ENCODE measurements at regions not wholly inside any gene's neighbourhood (a gene's known extent, or its start where the extent isn't known, plus 50 kb on each side); places are given as distances from the start of the nearest gene placed in this dataset.
"Not testable (repeated sequence)": the region's sequence is repeated elsewhere in the genome, so short reads cannot be mapped to it uniquely, and the experiment has no call there.

GRCh38 chr22:15772337-15772736 is 82.5 kb downstream of the POTEH start:
- not testable (repeated sequence) for DNase-seq

DNA sequence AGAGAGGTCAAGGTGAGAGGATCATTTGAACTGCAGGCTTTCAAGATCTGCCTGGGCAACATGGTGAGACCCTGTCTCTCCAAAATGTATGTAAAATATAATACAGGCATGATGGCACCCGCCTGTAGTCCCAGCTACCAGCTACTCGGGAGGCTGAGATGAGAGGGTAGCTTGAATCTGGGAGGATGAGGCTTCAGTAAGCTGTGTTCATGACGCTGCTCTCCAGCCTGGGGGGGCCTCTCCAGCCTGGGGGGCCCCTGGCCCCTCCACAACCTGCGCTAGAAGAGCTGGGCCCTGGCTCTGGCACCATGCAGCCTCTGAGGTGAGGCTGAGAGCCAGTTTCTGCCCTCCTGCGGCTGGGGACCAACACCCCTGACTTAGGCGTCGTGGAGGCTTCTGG is 85.3 kb downstream of the POTEH start:
- not testable (repeated sequence) for DNase-seq

- DNase-seq = not testable (repeated sequence)
Observed at GRCh38 chr22:15775670-15776669, 86.1 kb downstream of the POTEH start.

DNA sequence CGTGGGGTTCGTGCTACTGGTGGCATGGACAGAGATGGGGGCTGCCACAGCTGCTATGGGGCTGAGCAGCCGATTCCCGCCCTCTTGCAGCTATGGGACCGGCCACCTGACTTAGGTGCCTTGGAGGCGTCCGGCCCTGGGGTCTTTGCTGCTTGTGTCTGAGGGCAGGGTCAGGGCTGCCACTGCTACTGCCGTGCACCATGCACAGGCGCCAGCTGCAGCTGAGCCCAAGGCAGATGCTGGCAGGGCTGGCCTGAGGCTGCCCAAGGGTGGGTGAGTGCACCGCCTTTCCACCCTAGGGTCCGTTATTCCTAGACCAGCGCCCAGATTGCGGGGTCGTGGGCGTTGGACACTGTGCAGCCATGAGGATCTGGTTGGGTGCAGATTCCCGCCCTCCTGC is 86.9 kb downstream of the POTEH start:
- DNase-seq = not testable (repeated sequence)

- not testable (repeated sequence) for DNase-seq
Observed at GRCh38 chr22:15777150-15777549, 87.3 kb downstream of the POTEH start.

DNA sequence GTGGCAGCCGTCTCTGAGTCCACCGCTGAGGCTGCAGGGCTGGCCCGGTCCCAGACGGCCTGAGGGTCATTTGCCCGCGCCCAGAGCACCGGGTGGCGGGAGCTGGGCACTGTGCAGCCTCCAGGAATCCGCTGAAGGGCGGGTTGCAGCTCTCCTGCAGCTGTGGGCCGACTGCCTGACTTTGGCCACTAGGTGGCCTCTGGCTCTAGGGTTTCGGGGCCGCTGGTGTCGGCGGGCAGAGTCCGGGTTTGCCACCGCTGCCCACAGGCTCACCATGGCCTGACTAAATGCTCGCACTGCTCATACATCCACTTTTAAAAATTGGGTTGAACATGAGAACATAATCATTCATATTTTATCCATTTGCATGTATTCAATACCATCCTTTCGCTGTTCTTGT is 87.7 kb downstream of the POTEH start:
- DNase-seq = not testable (repeated sequence)

- DNase-seq = not testable (repeated sequence)
Observed at GRCh38 chr22:15778366-15778765, 88.5 kb downstream of the POTEH start.

DNA sequence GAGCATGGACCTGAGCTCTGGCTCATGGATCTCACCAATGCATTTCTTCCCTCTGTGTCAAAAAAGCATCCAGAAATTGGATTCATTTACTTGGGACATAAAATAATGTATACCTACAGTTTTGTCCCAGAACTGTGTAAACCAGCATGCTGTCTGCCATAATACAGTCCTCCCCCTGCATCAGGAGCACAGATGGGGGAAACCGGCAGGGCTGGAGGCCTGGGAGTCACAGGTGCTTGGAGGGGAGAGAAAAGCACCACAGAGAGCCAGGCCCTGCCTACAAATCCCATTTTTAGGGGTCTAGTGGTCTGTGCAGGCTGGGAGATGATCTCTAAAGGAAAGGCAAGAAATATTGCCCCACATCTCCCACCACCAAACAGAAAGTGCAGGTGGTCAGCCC is 91.8 kb downstream of the POTEH start:
- not testable (repeated sequence) for DNase-seq

DNA sequence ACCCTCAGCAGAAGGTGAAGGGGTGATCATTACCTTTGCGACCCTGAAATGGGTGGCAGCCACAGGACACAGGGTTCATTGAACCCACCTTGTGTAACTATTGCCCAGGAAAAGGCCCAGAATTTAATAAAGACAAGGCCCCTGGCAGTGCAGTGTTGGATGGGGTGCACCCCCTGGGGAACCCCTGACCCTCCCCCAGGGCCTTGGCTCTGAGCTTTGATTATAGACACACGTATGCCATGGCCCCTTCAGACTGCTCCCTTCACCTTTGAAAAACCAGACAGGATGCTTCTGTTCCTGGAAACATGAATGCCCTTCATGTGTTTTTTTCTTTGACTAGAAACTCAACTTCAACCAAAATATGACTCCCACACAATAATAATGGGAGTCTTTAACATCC is 93.1 kb downstream of the POTEH start:
- not testable (repeated sequence) for DNase-seq

- DNase-seq = not testable (repeated sequence)
Observed at GRCh38 chr22:15784383-15785085, 94.7 kb downstream of the POTEH start.

GRCh38 chr22:15786942-15787733 is 97.3 kb downstream of the POTEH start:
- DNase-seq = not testable (repeated sequence)

DNA sequence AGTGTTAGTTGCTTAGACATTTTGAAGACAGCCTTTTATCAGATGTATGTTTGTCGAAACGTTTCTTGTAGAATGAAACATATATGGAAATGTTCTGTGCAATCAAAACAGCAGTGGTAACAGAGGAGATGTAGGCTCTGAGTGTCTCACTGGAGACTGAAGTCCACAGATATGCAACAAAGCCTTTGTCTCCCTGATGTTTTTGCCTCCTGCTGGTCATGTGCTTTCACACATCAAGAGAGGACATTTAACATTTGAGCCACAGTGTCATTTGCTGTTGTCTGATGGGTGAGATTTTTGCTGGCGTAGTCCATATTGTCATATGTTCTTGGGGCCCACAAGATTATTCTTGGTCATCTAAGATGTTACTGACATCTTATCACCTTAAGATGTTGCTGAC is 101.7 kb downstream of the POTEH start:
- DNase-seq = not testable (repeated sequence)

DNA sequence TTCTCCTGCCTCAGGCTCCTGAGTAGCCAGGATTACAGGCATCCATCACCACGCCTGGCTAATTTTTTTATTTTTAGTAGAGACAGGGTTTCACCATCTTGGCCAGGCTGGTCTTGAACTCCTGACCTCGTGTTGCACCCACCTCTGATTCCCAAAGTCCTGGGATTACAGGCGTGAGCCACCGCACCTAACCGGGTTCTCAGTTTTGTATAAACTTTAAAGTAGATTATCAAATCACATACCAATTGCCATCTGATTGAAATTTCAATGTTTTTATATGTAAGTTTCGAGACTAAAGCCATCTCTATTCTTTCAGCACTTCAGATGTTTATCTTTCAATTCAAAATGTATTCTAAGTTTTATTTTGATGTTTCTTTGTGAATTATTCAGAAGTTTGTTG is 110.1 kb downstream of the POTEH start:
- DNase-seq = not testable (repeated sequence)

GRCh38 chr22:15811141-15811540 is 121.3 kb downstream of the POTEH start:
- DNase-seq = not testable (repeated sequence)

DNA sequence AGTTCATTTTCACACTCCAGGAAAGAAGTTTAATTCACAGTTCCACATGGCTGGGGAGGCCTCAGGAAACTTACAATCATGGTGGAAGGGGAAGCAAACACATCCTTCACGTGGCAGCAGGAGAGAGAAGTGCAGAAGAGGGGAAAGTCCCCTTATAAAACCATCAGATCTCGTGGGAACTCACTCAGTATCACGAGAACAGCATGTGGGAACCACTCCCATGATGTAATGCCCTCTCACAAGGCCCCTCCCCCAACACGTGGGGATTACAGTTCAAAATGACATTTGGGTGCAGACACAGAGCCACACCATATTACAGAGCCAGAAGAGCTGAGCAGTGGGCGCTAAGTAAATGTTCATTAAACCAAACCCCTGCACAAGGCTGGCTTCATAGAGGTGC is 126.0 kb downstream of the POTEH start:
- not testable (repeated sequence) for DNase-seq

DNA sequence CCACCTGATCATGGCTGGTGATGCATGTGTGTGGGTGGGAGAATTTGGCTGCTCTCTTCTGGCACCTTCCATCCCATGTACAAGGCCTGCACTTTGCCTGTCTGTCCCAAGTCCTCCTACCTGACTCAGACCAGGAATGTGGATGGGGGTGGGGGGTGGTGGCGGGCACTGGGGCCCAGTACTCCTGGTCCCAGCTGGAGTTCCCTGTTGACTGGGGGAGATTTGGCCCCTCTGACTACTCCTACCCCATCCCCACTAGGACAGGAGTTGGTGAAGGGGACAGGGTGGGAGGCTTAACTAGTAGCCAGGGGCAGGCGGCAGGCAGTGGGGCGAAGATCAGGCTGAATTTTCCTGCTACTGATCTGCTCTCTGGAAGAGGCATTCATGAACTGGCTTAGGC is 126.6 kb downstream of the POTEH start:
- DNase-seq = not testable (repeated sequence)

- not testable (repeated sequence) for DNase-seq
Observed at GRCh38 chr22:15817264-15817663, 127.4 kb downstream of the POTEH start.

- not testable (repeated sequence) for DNase-seq
Observed at GRCh38 chr22:15819886-15820285, 130.1 kb downstream of the POTEH start.

GRCh38 chr22:15821088-15821487 is 131.3 kb downstream of the POTEH start:
- not testable (repeated sequence) for DNase-seq

GRCh38 chr22:15822001-15822400 is 132.2 kb downstream of the POTEH start:
- not testable (repeated sequence) for DNase-seq

DNA sequence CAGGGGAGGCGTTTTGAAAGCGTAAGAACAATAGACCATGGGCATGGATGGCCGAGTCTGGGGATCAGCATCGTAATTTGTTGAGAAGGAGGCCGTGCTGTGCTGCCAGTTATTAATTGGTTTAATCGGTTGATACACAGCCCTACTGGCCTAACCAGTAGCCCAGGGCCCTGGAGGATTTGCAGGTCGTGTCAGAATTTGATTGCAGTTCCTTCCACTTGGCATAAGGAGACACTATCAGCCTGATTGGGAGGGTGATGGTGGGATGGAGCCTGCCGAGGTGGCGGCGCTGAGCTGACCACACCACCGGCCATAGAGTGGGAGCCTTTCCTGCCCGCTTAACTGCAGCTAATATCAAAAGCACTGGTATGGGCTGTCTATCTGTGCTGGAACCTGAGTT is 133.4 kb downstream of the POTEH start:
- DNase-seq = not testable (repeated sequence)

GRCh38 chr22:15832235-15832634 is 142.4 kb downstream of the POTEH start:
- not testable (repeated sequence) for DNase-seq

DNA sequence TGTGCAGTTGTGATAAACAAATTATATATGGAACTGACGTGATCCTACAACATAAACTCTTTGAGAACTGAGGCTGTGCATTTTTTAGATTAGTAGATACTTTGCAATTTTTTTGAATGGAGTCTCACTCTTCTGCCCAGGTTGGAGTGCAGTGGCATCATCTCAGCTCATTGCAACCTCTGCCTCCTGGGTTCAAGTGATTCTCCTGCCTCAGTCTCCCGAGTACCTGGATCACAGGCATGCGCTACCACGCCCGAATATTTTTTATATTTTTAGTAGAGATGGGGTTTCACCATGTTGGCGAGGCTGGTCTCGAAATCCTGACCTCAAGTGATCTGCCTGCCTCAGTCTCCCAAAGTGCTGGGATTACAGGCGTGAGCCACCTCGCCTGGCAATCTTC is 145.9 kb downstream of the POTEH start:
- not testable (repeated sequence) for DNase-seq

All from effector CD4-positive, alpha-beta T cell (primary cell).